Transverse colon (tissue), 4 donors: ENCODE measurements at regions not wholly inside any gene's neighbourhood (a gene's known extent, or its start where the extent isn't known, plus 50 kb on each side); places are given as distances from the start of the nearest gene placed in this dataset.

Source experiments
- POLR2AphosphoS5 ChIP-seq, 3 donors: sonication (generic); formaldehyde crosslinking; IDR thresholded peaks; one replicate each; pipeline ENCODE4 v1.6.1; 2016; ENCODE audit warnings: antibody characterized with exemption in 3 of 3
- TF ChIP-seq, protein P1 (sequence below), 5 experiments: fragments of 200-600 bp in 3 of 5; fragments of 450-650 bp in 2 of 5; sonication (generic) in 3 of 5; IDR thresholded peaks; 1 replicate in 2 of 5; 2 replicates in 3 of 5; pipeline ENCODE4 v1.5.1; 2016 to 2017; ENCODE audit warnings: antibody characterized with exemption in 5 of 5, inconsistent platforms in 3 of 5, mild to moderate bottlenecking in 2 of 5, moderate library complexity in 1 of 5

DNA sequence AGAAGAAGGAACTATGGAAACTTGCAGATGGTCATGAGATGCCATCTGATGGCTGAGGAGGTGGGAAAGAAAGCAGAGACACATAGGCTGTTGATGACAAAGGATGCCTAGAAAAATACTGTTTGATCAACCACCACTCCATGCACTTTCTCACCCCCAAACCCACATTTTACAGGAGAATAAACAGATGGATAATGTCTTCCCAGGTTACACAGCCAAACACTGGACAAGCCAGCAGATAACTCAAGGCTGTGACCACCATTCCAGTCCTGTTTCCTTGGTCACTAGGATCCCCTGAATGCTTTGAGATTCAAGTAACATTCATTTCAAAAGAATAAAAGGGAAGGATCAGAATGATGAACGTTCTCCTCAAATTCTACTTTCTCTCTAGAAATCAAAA, 733.0 kb upstream of the SOX11 start:
- no peak for TF ChIP-seq POLR2AphosphoS5 (IDR thresholded peaks at IDR 0.05)
- TF ChIP-seq, protein P1, sequence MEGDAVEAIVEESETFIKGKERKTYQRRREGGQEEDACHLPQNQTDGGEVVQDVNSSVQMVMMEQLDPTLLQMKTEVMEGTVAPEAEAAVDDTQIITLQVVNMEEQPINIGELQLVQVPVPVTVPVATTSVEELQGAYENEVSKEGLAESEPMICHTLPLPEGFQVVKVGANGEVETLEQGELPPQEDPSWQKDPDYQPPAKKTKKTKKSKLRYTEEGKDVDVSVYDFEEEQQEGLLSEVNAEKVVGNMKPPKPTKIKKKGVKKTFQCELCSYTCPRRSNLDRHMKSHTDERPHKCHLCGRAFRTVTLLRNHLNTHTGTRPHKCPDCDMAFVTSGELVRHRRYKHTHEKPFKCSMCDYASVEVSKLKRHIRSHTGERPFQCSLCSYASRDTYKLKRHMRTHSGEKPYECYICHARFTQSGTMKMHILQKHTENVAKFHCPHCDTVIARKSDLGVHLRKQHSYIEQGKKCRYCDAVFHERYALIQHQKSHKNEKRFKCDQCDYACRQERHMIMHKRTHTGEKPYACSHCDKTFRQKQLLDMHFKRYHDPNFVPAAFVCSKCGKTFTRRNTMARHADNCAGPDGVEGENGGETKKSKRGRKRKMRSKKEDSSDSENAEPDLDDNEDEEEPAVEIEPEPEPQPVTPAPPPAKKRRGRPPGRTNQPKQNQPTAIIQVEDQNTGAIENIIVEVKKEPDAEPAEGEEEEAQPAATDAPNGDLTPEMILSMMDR (IDR thresholded peaks at IDR 0.05) = no peak
